ENCODE measurements at regions not wholly inside any gene's neighbourhood (a gene's known extent, or its start where the extent isn't known, plus 50 kb on each side); places are given as distances from the start of the nearest gene placed in this dataset.

- DNase-seq, result no peak
Observed at GRCh38 chr10:35910234-35910633, 268.1 kb upstream of the FZD8 start.

GRCh38 chr10:35909121-35909720 is 267.1 kb upstream of the FZD8 start:
- no peak for DNase-seq

GRCh38 chr10:35908451-35908850 is 266.4 kb upstream of the FZD8 start:
- no peak for DNase-seq

- no peak for DNase-seq
Observed at GRCh38 chr10:35907548-35907947, 265.5 kb upstream of the FZD8 start.

GRCh38 chr10:35906155-35906554 is 264.1 kb upstream of the FZD8 start:
- DNase-seq, result no peak

GRCh38 chr10:35903021-35903420 is 260.9 kb upstream of the FZD8 start:
- no peak for DNase-seq

- DNase-seq, result no peak
Observed at GRCh38 chr10:35898716-35899440, 256.8 kb upstream of the FZD8 start.

- DNase-seq, result no peak
Observed at GRCh38 chr10:35896001-35896400, 253.9 kb upstream of the FZD8 start.

GRCh38 chr10:35895331-35895730 is 253.2 kb upstream of the FZD8 start:
- DNase-seq, result no peak

- DNase-seq, result no peak
Observed at GRCh38 chr10:35892526-35892925, 250.4 kb upstream of the FZD8 start.

GRCh38 chr10:35890676-35891495 is 248.8 kb upstream of the FZD8 start:
- no peak for DNase-seq

GRCh38 chr10:35889971-35890675 is 248.0 kb upstream of the FZD8 start:
- DNase-seq, result no peak

- DNase-seq, result no peak
Observed at GRCh38 chr10:35889226-35889625, 247.1 kb upstream of the FZD8 start.

GRCh38 chr10:35888400-35888799 is 246.3 kb upstream of the FZD8 start:
- no peak for DNase-seq

GRCh38 chr10:35887685-35888084 is 245.6 kb upstream of the FZD8 start:
- no peak for DNase-seq

- DNase-seq, result no peak
Observed at GRCh38 chr10:35885076-35885475, 243.0 kb upstream of the FZD8 start.

- DNase-seq, result no peak
Observed at GRCh38 chr10:35884657-35885071, 242.6 kb upstream of the FZD8 start.

- DNase-seq, result no peak
Observed at GRCh38 chr10:35882422-35883150, 240.5 kb upstream of the FZD8 start.

- no peak for DNase-seq
Observed at GRCh38 chr10:35881320-35881719, 239.2 kb upstream of the FZD8 start.

GRCh38 chr10:35876248-35876647 is 234.2 kb upstream of the FZD8 start:
- DNase-seq, result no peak

GRCh38 chr10:35875016-35875676 is 233.1 kb upstream of the FZD8 start:
- DNase-seq, result no peak
